NCI-H2171 treated with DMSO at 0.1 percent for 48 hours (cell line): ENCODE measurements at regions not wholly inside any gene's neighbourhood (a gene's known extent, or its start where the extent isn't known, plus 50 kb on each side); places are given as distances from the start of the nearest gene placed in this dataset.
"Not testable (repeated sequence)": the region's sequence is repeated elsewhere in the genome, so short reads cannot be mapped to it uniquely, and the experiment has no call there.

Experiments used
- DNase-seq: peaks from one replicate; lab custom pipeline; 2025; lab: John Stamatoyannopoulos, UW

DNA sequence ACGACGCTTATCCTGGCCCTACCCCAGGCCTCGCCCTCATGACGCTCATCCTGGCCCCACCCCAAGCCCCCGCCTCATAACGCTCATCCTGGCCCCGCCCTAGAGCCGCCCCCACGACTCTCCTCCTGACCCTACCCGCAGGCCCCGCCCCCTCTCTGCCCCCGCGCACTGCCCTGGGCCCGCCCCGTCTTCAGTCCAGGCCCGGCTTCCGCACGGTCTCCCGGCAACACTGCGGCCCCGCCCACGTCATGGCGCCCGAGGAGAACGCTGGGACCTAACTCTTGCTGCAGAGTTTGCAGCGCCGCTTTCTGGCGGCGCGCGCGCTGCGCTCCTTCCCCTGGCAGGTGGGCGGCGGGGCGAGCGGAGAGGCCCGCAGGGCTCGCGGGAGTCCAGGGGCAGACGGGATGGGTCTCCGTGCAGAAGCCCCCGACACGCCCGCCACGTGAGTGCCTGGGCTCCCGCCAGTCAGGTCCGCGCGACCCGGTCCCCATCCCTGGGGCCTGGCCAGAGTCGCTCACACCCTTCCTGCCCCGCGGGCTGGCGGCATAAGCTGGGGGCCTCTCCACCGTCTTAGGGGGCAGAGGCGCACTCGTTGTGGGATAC, 52.5 kb upstream of the ROPN1B start:
- peak; percentile 95 for DNase-seq

GRCh38 chr3:125917020-125917549, 51.9 kb upstream of the ROPN1B start:
- peak; percentile 86 for DNase-seq

DNA sequence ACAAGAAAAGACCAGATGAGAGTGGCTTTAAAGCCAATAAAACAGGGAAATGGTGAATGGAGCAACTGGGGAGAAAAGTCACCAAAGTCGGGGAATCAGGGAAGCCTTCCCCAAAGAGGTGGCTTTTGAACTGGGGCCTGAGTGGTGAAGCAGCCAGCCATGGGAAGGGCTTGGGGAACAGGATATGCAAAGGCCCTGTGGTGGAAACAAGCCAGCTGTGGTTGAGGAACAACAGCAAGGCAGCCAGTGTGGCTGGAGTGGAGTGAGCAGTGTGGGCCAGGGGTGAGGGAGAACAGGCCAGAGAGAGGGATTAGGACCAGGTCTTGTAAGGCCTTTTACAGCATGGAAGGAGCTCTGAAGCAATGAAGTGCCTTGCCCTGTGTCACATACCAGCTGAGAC, 51.0 kb upstream of the ROPN1B start:
- not testable (repeated sequence) for DNase-seq

GRCh38 chr3:125918451-125918850, 50.5 kb upstream of the ROPN1B start:
- DNase-seq = not testable (repeated sequence)

GRCh38 chr3:125918866-125919265, 50.1 kb upstream of the ROPN1B start:
- not testable (repeated sequence) for DNase-seq
